Tibial artery (tissue), 4 donors: ENCODE measurements at regions not wholly inside any gene's neighbourhood (a gene's known extent, or its start where the extent isn't known, plus 50 kb on each side); places are given as distances from the start of the nearest gene placed in this dataset.

Experiments used
- DNase-seq, 2 donors: peaks; one replicate each; pipeline ENCODE4 v3.0.0-alpha.2; 2019
- H3K27ac ChIP-seq, 2 donors: fragments of 200-600 bp; sonication (generic) in 1 of 2; 1 replicate in 1 of 2; 2 replicates in 1 of 2; pipeline ENCODE4 v1.5.1; 2018 to 2019; ENCODE audit warnings: mild to moderate bottlenecking in 1 of 2
- H3K27me3 ChIP-seq, 2 donors: fragments of 200-600 bp; sonication (generic) in 1 of 2; one replicate each; pipeline versions ENCODE4 v1.5.1 to v1.6.0; 2016 to 2019
- H3K36me3 ChIP-seq, 3 donors: fragments of 200-600 bp; sonication (generic) in 2 of 3; one replicate each; pipeline ENCODE4 v1.5.1; 2016 to 2019; ENCODE audit warnings: mild to moderate bottlenecking in 2 of 3
- H3K4me1 ChIP-seq, 4 donors: fragments of 200-600 bp; sonication (generic) in 2 of 4; 1 replicate in 3 of 4; 2 replicates in 1 of 4; pipeline ENCODE4 v1.5.1; 2016 to 2019
- H3K4me3 ChIP-seq, 2 donors: fragments of 200-600 bp; sonication (generic) in 1 of 2; 1 replicate in 1 of 2; 2 replicates in 1 of 2; pipeline ENCODE4 v1.5.1; 2018 to 2019; ENCODE audit warnings: mild to moderate bottlenecking in 2 of 2
- H3K9me3 ChIP-seq, 3 donors: fragments of 200-600 bp; sonication (generic) in 1 of 3; one replicate each; pipeline ENCODE4 v1.5.1; 2016 to 2019
- CTCF ChIP-seq, 2 experiments: fragments of 200-600 bp in 1 of 2; fragments of 450-650 bp in 1 of 2; IDR thresholded peaks; one replicate each; pipeline ENCODE4 v1.5.1; 2017 to 2019; ENCODE audit warnings: antibody characterized with exemption in 2 of 2, mild to moderate bottlenecking in 1 of 2, moderate library complexity in 1 of 2
- intact Hi-C: fragments of 100-400 bp; cut with DNase I; formaldehyde crosslinking; loops from one replicate; pipeline ENCODE4 v1.15.0; 2023; ENCODE audit warnings: low total_unique reads

GRCh38 chr3:111476701-111477100 is 65.3 kb upstream of the CD96 start:
- no peaks in the 10 kb centered on the region for H3K27me3 ChIP-seq
- no peak overlapping the region for H3K4me3 ChIP-seq
- DNase-seq, result no peak
- H3K36me3 ChIP-seq, result no peaks in the 10 kb centered on the region
- no peak for TF ChIP-seq CTCF (IDR thresholded peaks at IDR 0.05)
- no peak overlapping the region for H3K27ac ChIP-seq
- H3K9me3 ChIP-seq, result no peaks in the 10 kb centered on the region
- intact Hi-C loops, result no loop called here
- H3K4me1 ChIP-seq, result no peaks in the 10 kb centered on the region

- Histone ChIP-seq H3K36me3 (no peaks in the 10 kb centered on the region), H3K27ac (no peak overlapping the region), H3K9me3 (no peaks in the 10 kb centered on the region), H3K4me3 (no peak overlapping the region), H3K27me3 (no peaks in the 10 kb centered on the region), H3K4me1 (no peaks in the 10 kb centered on the region)
- intact Hi-C loops, result no loop called here
- TF ChIP-seq CTCF (IDR thresholded peaks at IDR 0.05), result no peak
- DNase-seq, result no peak
Measured at GRCh38 chr3:111480091-111480490, 61.9 kb upstream of the CD96 start.

GRCh38 chr3:111481551-111481950 is 60.4 kb upstream of the CD96 start:
- H3K9me3 ChIP-seq, result no peaks in the 10 kb centered on the region
- H3K27ac ChIP-seq, result no peak overlapping the region
- H3K4me1 ChIP-seq, result no peaks in the 10 kb centered on the region
- no peak overlapping the region for H3K4me3 ChIP-seq
- no peaks in the 10 kb centered on the region for H3K27me3 ChIP-seq
- no peak for DNase-seq
- no peak for TF ChIP-seq CTCF (IDR thresholded peaks at IDR 0.05)
- no peaks in the 10 kb centered on the region for H3K36me3 ChIP-seq
- intact Hi-C loops, result no loop called here

GRCh38 chr3:111482574-111482973 is 59.4 kb upstream of the CD96 start:
- H3K27me3 ChIP-seq, result no peaks in the 10 kb centered on the region
- no peak overlapping the region for H3K27ac ChIP-seq
- no peaks in the 10 kb centered on the region for H3K4me1 ChIP-seq
- no peak for TF ChIP-seq CTCF (IDR thresholded peaks at IDR 0.05)
- intact Hi-C loops, result no loop called here
- no peaks in the 10 kb centered on the region for H3K9me3 ChIP-seq
- H3K4me3 ChIP-seq, result no peak overlapping the region
- DNase-seq, result no peak
- H3K36me3 ChIP-seq, result no peaks in the 10 kb centered on the region

GRCh38 chr3:111485086-111485485 is 56.9 kb upstream of the CD96 start:
- Histone ChIP-seq H3K27ac (no peak overlapping the region), H3K4me3 (no peak overlapping the region), H3K9me3 (no peaks in the 10 kb centered on the region), H3K27me3 (no peaks in the 10 kb centered on the region), H3K36me3 (no peaks in the 10 kb centered on the region), H3K4me1 (no peaks in the 10 kb centered on the region)
- no peak for DNase-seq
- TF ChIP-seq CTCF (IDR thresholded peaks at IDR 0.05), result no peak
- intact Hi-C loops, result no loop called here
